Stromal cell of bone marrow (primary cell): ENCODE measurements at regions not wholly inside any gene's neighbourhood (a gene's known extent, or its start where the extent isn't known, plus 50 kb on each side); places are given as distances from the start of the nearest gene placed in this dataset.
"Not testable (repeated sequence)": the region's sequence is repeated elsewhere in the genome, so short reads cannot be mapped to it uniquely, and the experiment has no call there.

ENCODE experiments used
- DNase-seq: peaks from one replicate; pipeline ENCODE4 v3.0.0-alpha.2; 2012; ENCODE audit warnings: low read depth

DNA sequence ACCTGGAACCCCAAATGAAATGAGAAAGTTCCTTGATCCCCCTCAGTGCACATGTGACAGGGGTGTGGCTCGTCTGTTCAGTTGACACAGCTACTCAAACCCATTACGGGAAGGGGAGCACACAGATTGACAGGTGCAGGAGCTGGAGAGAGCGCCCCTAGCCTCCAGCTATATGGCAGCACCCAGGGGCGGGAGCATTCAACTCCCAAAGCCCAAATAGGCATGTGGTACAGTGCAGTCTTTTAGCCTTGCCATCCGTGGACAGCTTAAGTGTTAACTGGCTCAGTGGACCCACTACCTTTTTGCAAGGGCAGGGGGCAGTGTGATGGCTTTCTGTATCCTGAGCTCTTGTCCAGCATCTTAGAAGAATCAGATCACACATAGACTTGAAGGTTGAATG is 1374.2 kb upstream of the ALCAM start:
- no peak for DNase-seq

DNA sequence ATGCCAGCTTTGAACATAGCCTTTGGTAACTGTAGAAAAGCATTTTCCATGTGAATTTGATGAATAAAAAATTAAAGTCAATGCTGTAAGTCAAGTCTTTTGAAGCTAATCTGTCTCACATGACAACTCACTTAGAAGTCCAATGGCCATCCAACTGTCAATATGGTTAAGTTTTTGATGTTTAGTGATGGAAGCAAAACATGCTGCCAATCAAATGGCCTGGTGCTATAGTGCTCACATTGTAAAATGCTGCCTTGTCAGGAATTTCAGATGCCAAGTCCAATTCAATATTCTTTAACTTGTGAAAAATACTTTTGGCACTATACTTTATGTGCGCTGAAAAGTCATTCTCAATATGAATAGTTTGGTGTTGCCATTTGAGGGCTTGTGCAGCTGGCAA is 1361.8 kb upstream of the ALCAM start:
- DNase-seq: no peak

DNA sequence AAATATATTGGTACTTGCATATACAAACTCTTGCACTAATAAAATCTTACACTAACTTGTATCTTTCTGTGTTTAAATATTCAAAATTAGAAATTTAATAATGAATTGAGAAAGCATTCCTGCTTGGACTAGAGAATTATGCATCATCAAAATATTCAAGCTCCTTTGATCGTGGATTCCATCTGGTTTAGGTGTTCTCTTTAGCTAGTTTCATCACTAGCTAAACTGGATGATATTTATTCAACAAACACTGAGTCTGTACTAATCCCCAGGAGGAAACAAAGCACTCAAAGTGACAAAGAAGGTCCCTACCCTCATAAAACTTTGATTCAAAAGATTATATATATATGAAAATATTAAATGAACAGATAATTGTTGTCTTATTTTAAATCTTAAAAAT is 1360.9 kb upstream of the ALCAM start:
- no peak for DNase-seq

DNA sequence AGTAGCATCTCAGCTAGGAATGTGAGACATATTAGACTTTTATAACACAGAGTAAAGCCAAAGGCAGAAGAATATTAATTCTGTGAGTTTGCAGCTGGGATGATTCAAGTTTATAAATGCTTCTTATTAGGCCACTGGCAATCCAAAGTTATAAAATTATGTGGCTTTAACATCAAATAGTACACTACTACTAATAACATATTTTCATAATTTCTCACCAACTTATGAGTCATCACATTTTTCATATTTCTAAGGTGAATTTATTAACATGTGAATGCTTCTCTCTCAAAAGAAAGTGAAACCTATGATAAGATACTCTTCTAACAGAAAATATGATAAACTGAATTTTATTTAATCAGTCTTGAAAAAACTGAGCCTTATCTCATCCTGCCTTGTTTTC is 1348.2 kb upstream of the ALCAM start:
- DNase-seq: no peak

DNA sequence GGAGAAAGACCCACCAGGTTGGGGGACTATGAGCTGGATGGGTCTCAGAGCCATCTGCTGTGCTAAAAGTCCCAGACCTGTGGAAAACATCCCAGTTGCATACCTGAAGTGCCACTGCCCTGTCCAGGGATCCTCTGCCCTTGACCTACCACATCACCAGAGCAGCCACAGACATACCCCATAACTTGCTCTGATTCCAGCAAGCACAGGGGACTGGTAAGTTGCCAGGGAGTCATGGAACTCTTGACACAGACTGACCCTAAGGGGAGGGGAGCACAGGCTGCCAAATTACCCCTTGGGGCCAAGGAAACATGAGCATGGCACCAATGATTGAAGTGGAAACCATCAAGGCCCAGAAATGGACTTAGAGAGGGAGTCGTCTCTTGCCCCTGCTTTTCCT is 1335.1 kb upstream of the ALCAM start:
- DNase-seq: no peak

DNA sequence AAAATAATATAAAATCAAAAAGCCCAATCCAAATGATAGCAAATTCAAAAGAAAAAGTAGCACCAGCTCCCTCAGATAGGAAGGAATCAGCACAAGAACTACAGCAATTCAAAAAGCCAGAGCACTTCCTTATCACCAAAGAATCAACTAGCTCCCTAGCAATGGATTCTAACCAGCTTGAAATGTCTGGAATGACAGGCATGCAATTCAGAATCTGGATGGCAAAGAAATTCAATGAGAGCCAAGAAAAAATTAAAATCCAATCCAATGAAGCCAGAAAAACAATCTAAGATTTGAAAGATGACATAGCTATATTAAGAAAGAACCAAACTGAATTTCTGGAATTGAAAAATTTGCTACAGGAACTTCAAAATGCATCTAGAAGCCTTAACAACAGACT is 1334.4 kb upstream of the ALCAM start:
- DNase-seq: no peak

DNA sequence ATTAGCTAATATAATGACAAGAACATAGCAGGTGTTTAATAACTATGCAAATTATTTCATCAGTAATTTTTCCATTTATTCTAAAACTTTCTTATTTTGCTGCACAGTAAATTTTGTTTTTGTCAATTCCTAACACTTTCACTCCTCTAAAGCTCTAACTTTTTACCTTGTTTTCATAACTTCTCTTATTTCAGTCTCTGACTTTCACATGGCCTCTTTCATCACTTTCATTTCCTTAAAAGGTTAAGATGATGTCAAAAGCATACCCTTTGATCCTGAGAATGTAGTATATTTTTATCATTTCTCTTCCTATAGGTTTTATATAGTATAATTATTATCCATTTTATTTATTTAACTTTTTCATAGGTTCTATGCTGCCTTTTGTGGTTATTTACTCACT is 1325.8 kb upstream of the ALCAM start:
- no peak for DNase-seq

DNA sequence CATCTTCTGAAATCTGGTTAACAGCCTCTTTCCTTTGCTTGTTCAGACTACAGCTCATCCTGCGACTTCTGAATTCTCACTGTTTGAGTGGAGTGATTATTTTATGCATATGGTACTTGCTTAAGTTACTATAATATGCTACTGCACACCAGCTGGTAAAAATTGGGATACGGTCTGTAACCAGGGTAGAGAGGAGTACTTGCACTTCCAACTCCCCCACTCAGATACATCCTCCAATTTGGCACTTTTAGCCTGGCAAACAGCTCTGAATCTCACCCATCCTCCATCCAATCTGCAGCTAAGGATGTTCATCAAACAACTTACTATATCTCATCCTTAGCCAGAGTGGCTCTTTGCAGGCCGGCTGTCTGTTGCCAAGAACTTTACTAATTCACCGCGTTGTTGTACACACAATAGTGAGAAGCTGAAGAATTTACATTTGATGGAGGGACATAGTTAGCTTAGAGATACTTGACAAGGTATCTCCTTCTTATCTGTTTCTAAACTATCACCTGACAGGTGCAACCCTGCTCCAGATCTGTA is 1323.6 kb upstream of the ALCAM start:
- not testable (repeated sequence) for DNase-seq

DNA sequence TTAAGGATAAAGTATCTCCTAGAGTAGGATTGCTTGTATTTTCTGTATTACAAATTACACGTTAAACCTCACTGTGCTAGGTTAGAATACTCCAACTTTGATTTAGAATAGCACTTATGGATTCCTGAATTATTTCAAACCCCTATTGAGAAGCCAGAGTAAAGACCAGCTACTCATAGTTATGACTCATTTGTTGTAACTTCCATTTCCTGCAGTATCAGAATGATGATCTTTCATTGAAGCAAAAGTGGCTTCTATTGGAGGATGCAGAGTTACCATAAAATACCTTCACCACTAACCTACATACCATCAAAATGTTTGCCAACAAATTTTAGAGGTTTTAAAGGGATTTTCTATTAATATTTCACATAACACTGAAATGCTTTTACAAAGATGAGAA is 1322.7 kb upstream of the ALCAM start:
- DNase-seq: no peak

DNA sequence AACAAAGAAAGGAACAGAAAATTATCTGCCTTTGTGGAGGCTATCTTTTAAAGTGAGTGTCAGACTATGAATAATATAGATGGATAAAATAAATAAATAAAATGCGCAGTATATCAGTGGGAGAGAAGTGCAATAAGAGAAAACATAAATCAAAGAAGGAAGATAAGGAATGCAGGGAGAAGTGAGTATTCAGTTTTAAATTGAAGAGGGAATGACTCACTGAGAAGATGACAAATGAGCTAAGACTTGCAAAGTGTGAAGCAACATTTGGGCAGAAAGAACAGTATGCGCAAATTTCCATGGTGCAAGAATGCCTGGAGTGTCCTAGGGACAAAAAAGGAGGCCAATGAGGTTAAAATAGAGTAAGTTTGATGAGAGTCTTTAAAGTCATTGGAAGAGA is 1300.1 kb upstream of the ALCAM start:
- DNase-seq: peak; percentile 1

DNA sequence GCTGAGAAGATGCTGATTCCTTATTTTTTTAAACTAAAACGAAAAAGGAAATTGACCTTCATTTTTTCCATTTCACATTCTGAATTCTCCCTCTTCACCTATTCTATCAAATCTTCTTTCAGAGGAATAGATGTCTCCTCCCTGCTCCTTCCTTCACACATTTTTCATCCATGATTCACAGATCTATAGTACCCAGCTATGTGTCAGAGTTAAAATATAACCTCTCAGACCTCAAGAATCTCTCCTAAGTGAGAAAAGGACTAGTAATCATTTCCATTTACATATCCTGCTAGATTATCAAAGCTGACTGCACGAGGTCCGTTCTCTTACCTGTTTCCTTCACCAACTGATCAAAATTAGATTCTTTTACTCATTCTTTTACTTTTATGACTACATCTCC is 1297.6 kb upstream of the ALCAM start:
- DNase-seq: no peak

DNA sequence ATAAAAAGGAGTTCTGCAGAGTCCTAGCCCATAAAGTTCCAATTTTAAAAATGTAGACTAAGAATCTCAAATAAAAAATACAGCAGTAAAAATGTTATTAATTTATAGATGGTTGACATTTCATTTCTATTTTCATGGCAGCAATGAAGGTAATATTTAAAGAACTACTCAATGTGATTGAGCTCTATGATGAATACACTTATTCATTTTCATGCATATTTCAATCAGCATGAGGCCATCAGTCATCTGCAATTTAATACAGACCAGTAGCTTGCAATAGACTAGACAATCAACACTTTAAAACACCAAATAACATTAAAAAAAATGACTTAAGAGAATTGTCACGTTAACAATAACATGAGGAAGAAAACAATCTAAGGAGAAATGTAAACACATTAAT is 1295.8 kb upstream of the ALCAM start:
- no peak for DNase-seq

DNA sequence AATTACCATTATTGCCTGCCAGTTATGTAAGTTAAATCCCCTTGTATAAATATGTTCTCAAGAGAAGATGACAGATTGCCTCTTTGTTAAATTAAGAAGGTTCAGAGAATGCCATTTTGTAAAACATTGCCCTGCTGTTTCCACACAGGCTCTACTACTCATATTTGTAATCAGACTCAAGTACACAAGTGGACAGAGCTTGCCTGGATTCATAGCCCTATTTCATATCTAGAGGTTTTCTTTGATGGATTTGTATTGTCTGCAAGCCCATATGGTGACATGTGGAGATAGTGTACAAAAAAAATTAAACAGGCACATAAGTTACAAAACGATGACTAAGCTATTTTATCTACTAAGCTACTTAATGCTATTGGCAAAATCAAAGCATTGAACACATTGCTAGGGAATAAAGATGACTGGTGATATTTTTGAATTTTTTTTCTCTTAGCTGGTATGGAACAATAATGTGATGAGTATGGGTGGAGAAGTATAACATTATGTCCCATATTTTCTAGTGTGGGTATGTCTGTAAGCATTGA is 1286.6 kb upstream of the ALCAM start:
- DNase-seq: no peak

DNA sequence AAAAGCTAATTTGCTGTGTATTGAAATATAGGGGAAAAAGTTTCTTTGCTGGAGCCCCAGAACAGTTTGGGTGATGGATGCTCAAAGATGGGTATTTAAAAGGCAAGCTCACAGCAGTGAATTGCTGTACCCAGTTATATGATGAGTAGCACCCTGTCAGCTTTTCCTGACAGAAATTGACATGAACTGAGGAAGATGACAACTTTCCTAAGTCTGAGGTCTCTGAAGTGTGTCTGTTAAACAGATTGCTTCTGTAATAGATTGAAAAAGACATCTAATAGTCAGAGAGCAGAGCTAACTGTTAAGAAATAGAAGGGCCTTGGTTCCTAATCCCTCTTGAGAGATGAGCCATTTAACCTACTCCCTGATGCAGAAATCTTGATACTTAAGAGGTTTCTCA is 1278.0 kb upstream of the ALCAM start:
- DNase-seq: no peak

DNA sequence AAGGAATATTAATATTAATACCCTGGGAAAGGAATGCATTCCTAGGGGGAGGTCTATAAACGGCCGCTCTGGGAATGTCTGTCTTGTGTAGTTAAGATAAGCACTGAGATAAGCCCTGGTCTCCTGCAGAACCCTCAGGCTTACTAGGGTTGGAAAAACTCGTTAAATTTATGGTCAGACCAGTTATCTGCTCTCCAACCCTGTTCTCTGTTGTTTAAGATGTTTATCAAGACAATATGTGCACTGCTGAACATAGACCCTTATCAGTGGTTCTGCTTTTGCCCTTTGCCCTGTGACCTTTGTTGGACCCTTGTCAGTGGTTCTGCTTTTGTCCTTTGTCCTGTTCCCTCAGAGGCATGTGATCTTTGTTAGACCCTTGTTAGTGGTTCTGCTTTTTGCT is 1276.7 kb upstream of the ALCAM start:
- not testable (repeated sequence) for DNase-seq

DNA sequence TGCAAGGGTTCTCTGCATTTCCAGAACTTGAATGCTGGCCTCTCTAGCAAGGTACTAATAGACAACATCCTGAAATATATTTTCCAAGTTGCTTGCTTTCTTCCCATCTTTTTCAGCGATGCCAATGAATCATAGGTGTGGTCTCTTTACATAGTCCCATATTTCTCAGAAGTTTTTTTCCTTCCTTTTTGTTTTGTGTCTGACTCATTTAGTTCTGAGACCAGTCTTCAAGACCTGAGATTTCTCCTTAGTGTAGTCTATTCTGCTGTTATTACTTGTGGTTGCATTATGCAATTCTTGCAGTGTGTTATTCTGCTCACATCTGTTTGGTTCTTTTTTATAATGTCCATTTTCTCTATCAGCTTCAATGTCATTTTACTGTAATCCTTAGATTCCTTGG is 1265.0 kb upstream of the ALCAM start:
- no peak for DNase-seq

DNA sequence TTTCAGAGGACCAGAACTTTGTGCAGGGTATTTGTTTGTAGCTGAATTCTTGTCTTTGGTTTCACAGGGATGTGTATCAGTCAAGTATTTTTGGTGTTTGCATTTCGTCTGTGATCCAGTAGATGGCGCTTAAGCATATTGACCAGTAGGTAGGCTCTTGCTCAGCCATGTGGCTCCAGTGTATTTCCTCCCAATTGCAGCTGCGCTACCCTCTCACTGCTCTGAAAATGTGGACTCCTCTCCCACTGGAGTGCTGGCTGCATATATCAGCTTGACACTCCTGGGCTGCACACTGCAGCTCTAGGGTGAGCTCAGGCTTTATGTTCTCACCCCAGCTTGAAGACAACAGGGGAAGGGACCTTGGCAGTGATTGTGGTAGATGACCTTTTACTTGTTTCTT is 1264.3 kb upstream of the ALCAM start:
- DNase-seq: peak; percentile 31

DNA sequence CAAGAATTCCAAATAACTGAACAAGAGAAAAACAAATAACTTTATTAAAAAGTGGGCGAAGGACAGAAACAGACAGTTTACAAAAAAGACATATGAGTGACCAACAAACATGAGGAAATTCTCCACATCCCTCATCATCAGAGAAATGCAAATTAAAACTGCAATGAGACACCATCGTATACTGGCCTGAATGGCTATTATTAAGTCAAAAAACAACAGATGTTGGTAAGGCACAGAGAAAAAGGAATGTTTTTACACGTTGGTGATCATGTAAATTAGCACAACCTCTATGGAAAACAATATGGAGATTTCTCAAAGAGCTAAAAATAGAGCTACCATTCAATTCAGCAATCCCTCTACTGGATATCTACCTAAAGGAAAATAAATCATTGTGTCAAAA is 1260.4 kb upstream of the ALCAM start:
- no peak for DNase-seq

DNA sequence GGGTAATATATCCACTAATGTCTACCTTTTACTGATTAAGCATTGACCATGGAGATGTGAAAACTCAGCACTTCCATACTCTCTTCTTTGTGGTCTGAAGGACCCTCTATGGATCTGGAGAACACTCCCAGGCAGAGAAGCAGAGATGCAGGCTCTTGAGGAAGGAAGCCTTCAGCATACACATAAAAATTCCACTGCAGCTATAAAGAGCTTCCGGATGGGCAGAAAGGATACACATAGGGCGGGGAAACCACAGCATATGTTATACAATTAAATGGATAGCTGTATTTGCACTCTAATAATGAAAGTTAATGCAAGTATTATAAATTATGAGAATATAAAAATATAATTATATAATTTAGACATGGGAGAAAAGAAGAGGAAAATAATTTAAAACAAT is 1258.2 kb upstream of the ALCAM start:
- no peak for DNase-seq

DNA sequence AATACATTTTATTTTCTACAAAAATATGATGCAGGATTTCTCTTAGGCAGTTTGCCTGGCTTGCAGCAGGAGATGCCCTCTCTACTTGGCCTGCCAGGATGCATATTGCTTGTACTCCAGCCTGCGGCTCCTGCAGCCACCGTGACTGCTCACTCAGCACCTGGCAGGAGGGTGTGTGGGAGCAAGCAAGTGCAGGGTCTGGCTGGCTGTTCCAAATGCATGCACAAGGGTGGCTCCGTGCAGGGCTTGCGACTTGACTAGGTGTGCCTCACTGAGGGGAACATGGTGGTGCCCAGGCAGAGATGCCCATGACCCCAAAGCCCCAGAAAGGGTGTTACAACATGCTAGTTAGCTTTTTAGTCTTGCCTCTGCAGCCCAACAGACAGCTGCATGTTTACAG is 1240.2 kb upstream of the ALCAM start:
- DNase-seq: no peak

DNA sequence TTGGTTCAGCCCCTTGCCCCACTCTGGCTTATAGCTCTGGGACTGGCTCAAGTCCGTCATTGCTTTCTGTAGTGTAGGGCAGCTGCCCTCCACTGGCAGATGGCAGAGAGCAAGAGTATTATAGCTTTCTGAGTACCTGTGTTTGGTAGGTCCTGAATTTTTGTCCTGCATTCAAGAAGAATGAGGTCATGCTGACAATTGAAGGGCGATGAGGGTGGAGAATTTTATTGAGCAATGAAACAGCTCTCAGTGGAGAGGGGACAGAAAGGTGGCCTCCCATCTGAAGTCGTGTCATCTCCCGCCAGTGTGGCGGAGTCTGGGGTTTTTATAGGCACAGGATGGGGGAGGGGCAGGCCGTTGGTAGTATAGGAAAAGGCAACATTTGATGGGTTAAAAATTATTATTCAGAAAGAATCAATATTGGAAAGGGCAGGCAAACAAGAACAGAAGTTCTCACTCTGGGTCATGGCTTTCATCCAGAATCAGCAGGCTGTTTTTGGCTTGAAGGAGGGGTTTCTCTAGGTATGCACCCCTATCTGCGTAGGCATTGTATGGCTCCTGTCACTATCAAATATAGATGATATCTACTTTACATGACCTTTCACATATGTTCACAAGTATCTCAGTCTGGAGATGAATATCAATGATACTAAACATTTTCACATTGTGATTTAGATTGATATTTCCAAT is 1239.7 kb upstream of the ALCAM start:
- no peak for DNase-seq

DNA sequence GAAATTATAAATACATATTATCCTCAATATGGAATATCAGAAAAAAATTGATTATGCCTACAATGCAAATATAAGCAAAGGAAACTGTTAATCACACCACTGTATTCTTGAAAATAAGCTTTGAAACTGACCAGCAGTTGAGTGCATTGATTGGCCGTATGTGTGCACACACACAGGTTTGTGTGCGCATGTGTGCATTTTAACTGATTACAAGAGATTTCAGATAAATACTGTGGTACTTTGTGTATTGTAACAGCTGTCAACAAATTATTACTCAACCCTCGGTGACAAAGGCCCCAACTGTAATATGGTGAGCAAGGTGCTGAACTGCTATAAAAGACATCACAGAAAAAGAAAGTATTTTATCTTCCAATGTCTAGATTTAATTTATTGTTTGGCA is 1238.9 kb upstream of the ALCAM start:
- DNase-seq: no peak

DNA sequence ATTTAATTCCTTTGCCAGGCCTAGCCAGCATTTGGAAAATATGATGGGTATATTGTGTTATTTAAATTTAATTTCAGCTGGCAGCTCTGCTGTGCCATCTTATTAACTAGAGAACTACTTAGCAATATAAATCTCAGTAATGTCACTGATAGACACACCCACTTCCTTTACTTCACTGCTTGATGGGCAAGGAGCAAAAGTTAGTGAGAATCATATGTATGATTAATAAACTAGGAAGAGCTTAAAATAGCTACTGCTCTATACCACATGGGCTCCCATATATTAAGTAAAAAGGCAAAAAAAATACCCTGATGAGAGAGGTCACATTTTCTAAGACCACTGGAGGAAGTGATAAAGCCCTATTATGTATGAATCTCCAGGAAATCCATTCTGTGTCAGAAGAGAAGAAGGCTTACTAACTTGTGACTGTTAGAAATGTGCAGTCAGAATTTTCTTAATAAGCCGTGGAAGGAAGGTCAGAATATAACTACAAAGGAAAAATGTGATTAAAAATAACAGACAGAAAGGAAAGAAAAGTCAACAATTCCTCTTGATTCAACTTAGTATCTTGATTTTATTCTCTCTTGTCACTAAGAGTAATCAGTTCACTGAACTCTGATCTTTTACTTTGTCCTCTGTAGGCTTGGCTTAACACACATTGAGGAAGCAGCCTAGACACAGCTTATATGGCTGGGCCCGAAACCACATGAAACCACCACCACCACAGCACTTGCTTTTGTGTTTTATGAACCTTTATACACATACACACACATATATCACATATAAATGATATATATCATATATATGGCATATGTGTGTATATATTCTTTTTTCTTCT is 1233.9 kb upstream of the ALCAM start:
- no peak for DNase-seq
